RWPE2 (cell line): ENCODE measurements at regions not wholly inside any gene's neighbourhood (a gene's known extent, or its start where the extent isn't known, plus 50 kb on each side); places are given as distances from the start of the nearest gene placed in this dataset.
A peak's percentile ranks its signal among the peaks of the same experiment; 100 is the strongest.

Experiments
- ATAC-seq: fragments of 200-7000 bp; cut with Tn5 transposase; 3 replicates; pipeline ENCODE4 v1.9.1; 2021; ENCODE audit warnings: low read depth
- DNase-seq: peaks from one replicate; pipeline ENCODE4 v3.0.0-alpha.2; 2020; ENCODE audit warnings: low spot score
- H3K27ac ChIP-seq: fragments of 450-650 bp; 2 replicates; pipeline ENCODE4 v1.5.1; 2017; ENCODE audit warnings: mild to moderate bottlenecking; ENCODE audit not compliant: poor library complexity, severe bottlenecking
- H3K27me3 ChIP-seq: fragments of 250-450 bp; sonication (Bioruptor Pico); 2 replicates; pipeline ENCODE4 v1.5.1; 2021; ENCODE audit warnings: mild to moderate bottlenecking, moderate library complexity; ENCODE audit not compliant: insufficient read depth, poor library complexity, severe bottlenecking
- H3K36me3 ChIP-seq: fragments of 250-450 bp; sonication (Bioruptor Pico); 2 replicates; pipeline ENCODE4 v1.5.1; 2020; ENCODE audit warnings: low read depth, mild to moderate bottlenecking, moderate library complexity
- H3K4me1 ChIP-seq: fragments of 250-450 bp; sonication (Bioruptor Pico); 2 replicates; pipeline ENCODE4 v1.5.1; 2021; ENCODE audit warnings: mild to moderate bottlenecking, moderate library complexity; ENCODE audit not compliant: insufficient read depth, poor library complexity, severe bottlenecking
- H3K4me3 ChIP-seq: fragments of 250-450 bp; sonication (Bioruptor Pico); 2 replicates; pipeline ENCODE4 v1.5.1; 2021; ENCODE audit warnings: mild to moderate bottlenecking, moderate library complexity; ENCODE audit not compliant: severe bottlenecking
- H3K9me3 ChIP-seq: fragments of 250-450 bp; sonication (Bioruptor Pico); 2 replicates; pipeline ENCODE4 v1.5.1; 2021; ENCODE audit warnings: mild to moderate bottlenecking, moderate library complexity; ENCODE audit not compliant: severe bottlenecking
- TF ChIP-seq, protein P1 (sequence below): fragments of 450-650 bp; IDR thresholded peaks from one replicate; pipeline ENCODE4 v1.5.1; 2017; ENCODE audit warnings: mild to moderate bottlenecking, moderate library complexity; ENCODE audit not compliant: poor library complexity, severe bottlenecking

DNA sequence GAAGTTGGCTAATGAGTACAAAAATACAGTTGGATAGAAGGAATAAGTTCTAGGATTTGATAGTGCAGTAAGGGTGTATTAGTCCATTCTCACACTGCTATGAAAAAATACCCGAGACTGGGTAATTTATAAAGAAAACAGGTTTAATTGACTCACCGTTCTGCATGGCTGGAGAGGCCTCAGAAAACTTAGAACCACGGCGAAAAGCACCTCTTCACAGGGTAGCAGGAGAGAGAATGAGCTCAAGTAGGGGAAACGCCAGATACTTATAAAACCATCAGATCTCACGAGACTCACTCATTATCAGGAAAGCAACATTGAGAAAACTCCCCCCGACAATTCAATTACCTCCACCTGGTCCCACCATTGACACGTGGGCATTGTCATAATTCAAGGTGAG, 483.3 kb downstream of the TUSC7 start:
- H3K27ac ChIP-seq, result no peak overlapping the region
- ATAC-seq (no peak), DNase-seq (no peak)
- H3K4me3 ChIP-seq, result no peak overlapping the region
- H3K4me1 ChIP-seq, result no peaks in the 10 kb centered on the region
- H3K36me3 ChIP-seq, result no peaks in the 10 kb centered on the region
- peaks cover 14% of the 10 kb centered on the region for H3K27me3 ChIP-seq
- no peaks in the 10 kb centered on the region for H3K9me3 ChIP-seq
- TF ChIP-seq, protein P1, sequence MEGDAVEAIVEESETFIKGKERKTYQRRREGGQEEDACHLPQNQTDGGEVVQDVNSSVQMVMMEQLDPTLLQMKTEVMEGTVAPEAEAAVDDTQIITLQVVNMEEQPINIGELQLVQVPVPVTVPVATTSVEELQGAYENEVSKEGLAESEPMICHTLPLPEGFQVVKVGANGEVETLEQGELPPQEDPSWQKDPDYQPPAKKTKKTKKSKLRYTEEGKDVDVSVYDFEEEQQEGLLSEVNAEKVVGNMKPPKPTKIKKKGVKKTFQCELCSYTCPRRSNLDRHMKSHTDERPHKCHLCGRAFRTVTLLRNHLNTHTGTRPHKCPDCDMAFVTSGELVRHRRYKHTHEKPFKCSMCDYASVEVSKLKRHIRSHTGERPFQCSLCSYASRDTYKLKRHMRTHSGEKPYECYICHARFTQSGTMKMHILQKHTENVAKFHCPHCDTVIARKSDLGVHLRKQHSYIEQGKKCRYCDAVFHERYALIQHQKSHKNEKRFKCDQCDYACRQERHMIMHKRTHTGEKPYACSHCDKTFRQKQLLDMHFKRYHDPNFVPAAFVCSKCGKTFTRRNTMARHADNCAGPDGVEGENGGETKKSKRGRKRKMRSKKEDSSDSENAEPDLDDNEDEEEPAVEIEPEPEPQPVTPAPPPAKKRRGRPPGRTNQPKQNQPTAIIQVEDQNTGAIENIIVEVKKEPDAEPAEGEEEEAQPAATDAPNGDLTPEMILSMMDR, result no peak

DNA sequence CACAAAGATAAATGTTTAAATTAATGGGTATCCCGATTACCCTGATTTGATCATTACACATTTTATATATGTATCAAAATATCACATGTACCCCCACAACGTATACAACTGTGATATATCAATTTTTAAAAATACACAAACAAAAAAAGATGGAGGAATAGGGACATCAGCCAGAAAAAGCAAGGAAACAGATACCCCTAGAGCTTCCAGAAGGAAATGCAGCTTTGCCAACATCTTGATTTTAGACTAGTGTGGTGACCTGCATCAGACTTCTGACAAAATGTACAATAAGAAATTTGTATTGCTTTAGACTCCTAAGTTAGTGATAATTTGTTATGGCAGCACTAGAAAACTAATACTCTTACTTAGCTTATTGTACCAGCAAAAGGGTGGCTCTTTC, 483.8 kb downstream of the TUSC7 start:
- H3K4me1 ChIP-seq, result no peaks in the 10 kb centered on the region
- TF ChIP-seq, protein P1, result peak; percentile 11
- no peaks in the 10 kb centered on the region for H3K36me3 ChIP-seq
- ATAC-seq (no peak), DNase-seq (no peak)
- no peak overlapping the region for H3K4me3 ChIP-seq
- peaks cover 14% of the 10 kb centered on the region for H3K27me3 ChIP-seq
- no peak overlapping the region for H3K27ac ChIP-seq
- no peaks in the 10 kb centered on the region for H3K9me3 ChIP-seq

DNA sequence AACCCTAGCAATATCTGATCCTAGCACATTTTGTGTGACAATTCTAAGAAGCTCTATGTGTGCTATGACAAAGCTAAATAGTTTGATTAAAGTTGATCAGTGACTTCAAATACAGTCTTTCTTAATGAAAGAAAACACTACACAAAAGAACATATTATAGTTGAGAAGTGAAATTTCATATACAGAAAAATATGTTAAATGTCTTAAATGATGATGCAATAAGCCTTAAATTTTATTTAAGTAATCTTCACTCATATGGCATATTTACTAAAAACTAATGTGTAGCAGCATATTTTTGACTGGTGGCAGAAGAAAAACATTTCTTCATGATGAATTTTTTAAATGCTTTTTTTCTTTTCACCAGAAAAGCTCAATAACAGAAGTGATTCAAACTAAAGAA, 485.5 kb downstream of the TUSC7 start:
- Histone ChIP-seq H3K9me3 (no peaks in the 10 kb centered on the region), H3K27ac (no peak overlapping the region), H3K36me3 (no peaks in the 10 kb centered on the region), H3K4me1 (no peaks in the 10 kb centered on the region), H3K4me3 (no peak overlapping the region), H3K27me3 (peaks cover 8% of the 10 kb centered on the region)
- no peak for DNase-seq
- TF ChIP-seq, protein P1, result no peak
- ATAC-seq, result no peak

DNA sequence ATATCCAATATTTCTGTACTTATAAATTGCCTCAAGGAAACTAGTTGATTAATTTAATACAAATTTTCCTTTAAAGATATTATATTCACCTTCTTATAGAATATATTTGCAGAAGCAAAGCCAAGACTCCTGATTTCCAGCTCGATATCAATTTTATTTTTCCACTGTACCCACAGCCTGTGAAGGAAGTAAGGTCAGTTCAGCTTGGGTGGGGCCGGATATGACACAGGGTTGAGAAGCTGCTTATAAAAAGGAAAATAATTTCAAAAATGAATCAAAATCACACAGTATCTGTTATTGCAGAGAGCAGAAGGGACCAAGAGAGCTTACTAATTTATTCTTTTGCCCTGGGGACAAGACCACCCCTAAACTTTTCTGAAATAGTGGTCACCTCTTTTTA, 491.4 kb downstream of the TUSC7 start:
- Histone ChIP-seq H3K27me3 (no peaks in the 10 kb centered on the region), H3K9me3 (no peaks in the 10 kb centered on the region), H3K4me1 (no peaks in the 10 kb centered on the region), H3K4me3 (no peak overlapping the region), H3K27ac (no peak overlapping the region), H3K36me3 (no peaks in the 10 kb centered on the region)
- TF ChIP-seq, protein P1, result no peak
- no peak for DNase-seq
- no peak for ATAC-seq

DNA sequence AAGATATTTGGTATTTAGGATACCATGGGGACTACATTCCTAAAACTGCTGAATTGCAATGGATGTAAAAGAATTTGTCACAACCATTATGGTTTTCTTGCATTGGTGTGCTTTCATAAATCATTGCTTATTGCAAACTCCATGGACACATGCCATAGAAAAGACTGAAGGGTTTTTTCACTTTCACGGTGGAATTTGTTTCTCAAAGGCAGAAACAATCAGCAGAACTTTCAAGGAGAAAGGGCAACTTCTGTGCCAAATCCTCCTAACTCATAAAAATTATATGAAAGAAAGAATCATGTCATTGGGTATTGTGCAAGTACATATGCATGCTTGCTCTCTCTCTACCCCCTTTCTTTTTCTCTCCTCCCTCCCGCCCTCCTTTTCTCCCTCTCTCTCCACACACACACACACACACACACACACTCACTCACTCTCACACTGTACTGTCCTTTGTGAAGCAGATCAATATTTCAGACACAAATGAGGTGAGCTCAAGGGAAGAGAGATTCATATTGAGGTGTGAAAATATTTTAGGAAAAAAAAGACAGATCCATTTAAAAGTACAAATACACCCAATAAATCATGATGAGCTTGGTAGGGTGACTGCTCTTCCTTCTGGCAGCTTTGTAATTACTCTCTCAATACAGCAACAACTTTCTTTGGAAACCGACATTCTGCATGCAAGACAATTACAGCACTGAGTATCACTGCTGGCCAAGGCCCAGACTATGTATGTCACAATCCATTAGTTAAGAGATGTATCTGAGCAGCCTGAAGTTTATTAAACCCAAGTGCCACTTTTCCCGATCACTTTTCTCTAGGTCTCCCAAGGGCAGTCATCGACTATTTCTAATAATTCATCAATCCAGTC, 492.6 kb downstream of the TUSC7 start:
- Histone ChIP-seq H3K9me3 (no peaks in the 10 kb centered on the region), H3K27me3 (no peaks in the 10 kb centered on the region), H3K36me3 (no peaks in the 10 kb centered on the region), H3K4me3 (no peak overlapping the region), H3K4me1 (no peaks in the 10 kb centered on the region), H3K27ac (no peak overlapping the region)
- TF ChIP-seq, protein P1, result no peak
- DNase-seq, result no peak
- ATAC-seq, result no peak
